Activated CD4-positive, alpha-beta T cell treated with anti-CD3 and anti-CD28 coated beads, Interleukin-2, amount 50 U/mL, for 16 hours (primary cell): ENCODE measurements at regions not wholly inside any gene's neighbourhood (a gene's known extent, or its start where the extent isn't known, plus 50 kb on each side); places are given as distances from the start of the nearest gene placed in this dataset.
A peak's percentile ranks its signal among the peaks of the same experiment; 100 is the strongest.
"Not testable (repeated sequence)": the region's sequence is repeated elsewhere in the genome, so short reads cannot be mapped to it uniquely, and the experiment has no call there.

ENCODE experiments used
- DNase-seq: peaks from one replicate; pipeline ENCODE4 v3.0.0-alpha.2; 2020

DNA sequence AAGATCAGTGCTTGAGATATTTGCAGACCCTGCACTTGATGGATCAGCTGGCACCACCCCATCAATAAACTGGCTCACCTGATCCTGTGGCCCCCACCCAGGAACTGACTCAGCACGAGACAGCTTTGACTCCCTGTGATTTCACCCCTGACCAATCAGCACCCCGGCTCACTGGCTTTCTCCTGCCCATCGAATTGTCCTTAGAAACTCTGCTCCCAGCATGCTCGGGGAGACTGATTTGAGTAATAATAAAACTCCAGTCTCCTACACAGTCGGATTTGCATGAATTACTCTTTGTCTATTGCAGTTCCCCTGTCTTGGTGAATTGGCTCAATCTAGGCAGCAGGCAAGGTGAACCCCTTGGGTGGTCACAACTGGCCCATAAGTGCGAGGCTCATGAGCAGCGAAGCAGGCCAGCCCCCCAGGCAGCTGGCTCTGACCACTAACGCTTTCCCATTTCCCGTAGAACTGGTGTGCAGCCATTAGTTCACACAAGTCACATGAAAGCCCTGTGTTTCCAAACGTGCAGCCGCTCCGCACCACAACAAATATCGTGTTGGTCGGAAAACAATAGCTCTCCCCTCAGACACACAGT lies 79.6 kb downstream of the RSPH3 start:
- no peak for DNase-seq

DNA sequence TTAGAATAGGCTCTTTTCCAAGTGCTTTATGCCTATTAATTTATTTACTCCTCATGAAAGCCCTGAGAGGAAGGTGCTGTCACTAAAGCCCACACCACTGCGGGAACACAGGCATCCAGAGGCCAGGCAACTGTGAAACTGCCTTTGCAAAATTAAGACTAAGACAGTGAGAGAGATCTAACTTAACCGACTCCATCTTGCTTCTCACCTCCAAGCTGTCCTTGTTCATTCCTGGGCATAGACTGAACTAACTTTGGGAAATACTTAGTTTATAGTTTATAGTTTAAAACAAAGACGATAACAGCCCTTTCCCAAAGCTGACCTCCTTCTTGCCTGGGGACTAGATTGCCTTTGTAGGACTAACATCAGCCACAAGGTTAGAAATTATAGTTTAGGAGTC lies 80.1 kb downstream of the RSPH3 start:
- DNase-seq, result no peak

DNA sequence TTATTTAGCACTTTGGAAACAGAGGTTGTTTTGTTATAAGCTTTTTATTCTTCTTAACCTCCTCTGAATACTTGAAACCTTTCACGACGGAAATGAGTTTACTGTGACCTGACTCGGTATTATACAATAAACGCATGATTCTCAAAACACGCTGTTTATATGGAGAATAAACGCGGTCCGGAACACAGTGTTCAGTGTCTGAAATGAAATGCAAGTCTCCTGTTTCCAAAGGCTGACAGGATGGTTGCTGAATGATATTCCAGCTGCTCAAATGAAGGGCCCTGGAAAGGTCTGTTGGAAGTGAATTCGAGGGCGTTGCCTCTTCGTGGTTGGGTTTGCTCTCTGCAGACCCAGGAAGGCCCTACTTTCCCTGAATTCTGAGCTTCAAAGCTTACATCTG lies 83.4 kb downstream of the RSPH3 start:
- no peak for DNase-seq

DNA sequence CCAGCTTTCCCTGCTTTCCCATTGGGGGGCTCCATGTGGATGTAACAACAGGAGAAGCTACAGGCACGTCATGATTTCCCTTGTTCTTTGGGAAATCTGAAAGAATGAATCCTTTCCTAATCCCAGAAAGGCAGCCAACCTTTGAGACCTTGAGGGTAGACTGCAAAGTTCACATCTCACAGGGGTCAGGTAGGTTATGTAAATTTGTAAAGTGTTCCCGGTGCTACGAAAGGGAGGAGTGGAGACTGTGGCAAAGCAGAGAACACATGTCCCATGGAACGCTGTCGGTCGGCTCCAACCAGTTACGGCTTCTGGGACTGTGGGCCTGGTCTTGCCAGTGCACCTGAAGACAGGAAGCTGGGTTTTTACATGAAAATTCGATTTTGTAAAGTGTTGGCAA lies 85.1 kb downstream of the RSPH3 start:
- no peak for DNase-seq

DNA sequence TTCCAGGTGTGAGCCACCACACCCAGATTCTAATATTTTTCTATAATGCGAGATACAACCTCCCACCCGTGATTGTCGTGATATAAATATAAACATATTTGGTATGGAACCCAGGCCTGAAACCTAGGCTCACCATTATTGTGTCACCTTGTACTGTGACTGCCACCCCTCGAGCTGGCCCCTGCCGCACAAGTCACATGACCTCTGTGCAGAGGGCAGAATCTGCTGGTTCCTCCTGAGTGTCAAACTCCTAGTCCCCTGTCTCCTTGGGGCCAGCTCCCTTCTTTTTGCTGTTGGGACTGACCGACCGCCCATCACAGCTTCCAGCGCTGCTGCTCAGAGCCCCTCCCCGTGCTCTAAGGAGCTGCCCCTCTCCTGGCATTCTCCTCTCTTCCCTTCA lies 86.4 kb downstream of the RSPH3 start:
- no peak for DNase-seq

DNA sequence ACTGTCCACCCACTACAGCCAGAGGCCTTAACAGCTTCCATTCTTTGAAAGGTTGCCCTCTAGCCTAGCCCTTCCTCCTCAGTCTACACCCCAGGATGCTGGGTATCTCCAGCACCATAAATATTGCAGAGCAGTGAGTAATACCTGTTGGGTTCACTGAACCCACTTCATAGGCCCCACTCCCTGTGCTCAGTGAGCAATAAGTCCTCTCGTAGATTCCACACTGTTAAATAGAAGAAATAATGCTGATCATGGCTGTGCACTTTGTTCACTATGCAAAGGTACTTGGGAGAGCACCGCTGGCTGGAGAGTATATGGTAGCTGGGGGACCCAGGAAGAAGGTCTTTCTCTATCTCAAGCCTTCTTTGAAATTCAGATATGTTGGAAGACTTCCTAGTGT lies 87.3 kb downstream of the RSPH3 start:
- DNase-seq, result no peak

DNA sequence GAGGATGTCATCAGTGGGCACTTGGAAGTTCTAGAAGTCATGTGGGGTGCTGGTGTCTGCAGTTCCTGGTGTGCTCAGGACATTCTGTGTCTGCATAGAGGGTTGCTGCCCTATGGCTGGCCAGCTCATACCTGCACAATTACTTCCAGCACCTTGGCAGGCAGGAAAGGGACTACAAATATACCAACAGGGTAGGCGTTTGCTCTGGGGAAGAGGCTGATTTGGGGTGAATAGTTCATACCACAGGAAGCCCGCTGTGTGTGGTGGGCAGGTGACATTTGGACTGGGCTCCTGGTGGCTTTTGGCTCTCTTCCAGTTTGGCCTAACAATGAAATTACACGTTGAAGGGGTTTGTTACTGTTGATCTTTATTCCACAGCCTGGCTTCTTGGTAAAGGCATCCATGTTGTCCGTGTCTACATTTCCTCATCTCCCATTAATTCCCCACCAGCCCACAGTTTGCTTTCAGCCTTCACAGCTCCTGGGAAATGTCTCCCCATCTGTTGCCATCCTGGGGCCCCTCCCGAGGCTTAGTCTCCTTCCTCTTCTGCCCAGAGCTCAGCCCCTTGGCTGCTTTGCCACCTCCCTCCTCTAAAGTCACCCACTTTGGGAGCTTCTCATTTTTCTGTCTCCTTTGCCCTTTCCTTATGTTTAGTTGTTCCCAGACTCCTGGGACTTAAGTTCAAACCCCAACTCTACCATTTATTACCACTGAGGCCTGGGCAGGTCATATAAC lies 88.1 kb downstream of the RSPH3 start:
- DNase-seq, result no peak

DNA sequence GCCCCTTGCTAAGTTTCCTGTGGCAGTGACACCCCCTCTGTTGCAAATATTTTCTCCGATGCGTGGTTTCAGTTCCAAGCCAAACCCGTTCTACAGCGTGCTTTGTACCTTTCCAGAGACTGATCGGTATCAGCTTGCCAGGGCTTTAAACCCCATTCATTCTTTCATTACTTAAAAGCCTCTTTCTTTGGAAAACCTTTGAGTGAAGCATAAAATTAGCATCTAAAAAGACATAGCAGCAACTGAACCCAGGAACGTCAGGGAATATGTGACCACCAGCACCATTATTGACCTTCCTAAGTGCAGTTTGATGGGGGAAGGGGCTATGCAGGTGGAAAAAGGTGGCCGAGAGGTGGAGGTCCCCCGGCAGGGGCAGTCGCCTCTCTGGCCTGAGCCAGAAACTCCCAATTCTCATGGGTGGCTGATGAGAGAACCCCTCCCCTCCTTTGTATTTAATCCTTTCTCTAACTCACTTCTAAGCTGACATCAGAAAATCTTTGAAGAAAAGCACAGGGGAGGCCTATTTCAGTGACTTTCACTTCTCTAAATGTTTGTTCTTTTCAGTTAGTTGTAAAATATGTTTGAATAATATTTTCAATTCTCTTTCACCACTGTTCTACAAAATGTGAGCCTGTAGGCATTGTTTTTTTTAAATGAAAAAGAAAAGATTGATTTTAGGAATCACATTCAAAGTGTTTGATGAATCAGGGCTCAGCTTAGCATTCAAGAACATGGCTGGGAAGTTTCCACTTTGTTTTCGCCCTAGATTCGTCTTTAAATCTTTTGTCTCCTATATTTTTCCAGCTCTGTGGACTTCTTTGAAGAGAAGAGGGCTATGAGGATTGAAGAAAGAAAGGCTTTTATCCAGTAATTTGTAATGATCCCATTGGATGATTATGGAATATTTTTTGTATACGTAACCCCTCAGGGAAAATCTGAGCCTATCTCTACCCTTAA lies 89.2 kb downstream of the RSPH3 start:
- DNase-seq, result peak; percentile 5

DNA sequence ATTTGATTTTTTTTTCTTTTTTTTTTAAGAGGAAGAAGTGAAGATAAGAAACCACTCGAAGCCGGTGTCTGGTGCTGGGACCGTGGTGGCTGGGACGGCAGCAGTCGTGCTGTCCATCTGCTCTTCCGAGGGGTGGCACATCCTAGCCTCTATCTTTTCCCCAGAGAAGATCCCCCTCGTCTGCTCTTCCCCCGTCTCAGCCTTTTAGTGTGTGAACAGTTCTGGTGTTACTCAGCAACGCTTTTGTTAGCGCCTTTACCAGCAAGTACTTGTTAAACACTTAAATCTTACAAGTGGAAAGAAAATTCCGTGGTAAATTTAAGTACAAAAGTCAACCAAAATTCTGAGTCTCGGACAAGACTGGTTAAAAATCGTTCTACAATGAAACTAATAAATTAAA lies 90.1 kb downstream of the RSPH3 start:
- no peak for DNase-seq

DNA sequence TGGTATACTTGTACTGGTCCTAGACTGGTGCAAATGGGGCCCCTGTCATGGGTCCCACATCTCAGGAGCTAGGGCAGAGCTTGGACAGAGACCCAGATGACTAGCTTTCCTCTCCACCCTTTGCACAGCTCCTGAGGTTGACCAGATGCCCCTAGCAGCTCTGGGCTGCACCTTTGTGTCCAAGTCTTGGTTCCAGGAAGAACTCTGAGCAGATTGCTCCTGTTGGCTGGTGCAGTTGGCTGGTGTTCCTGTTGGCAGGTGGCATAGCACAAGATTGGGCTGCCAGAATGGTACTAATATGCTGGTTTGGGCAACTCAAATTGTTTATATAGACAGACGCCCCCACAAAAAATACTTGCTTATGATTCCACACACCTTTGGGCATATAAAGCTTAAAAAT lies 89.4 kb upstream of the EZR start:
- no peak for DNase-seq

DNA sequence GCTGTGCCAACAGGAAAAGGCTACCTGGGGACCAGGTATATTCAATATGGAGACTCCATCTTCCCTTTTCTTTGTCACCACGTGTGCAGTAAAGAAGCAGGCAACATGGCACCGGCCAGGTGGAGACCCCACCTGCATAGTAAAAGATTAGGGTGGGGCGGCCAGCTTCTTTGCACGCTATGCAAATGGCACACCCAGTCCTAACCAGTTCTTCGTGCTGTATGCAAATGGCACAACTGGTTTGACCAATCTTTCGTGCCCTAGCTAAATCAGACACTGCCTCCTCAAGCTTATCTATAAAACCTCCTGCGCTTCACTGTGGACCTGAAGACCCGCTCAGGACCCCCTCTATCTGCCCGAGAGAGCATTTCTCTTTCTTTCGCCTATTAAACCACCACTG lies 88.8 kb upstream of the EZR start:
- DNase-seq, result no peak

DNA sequence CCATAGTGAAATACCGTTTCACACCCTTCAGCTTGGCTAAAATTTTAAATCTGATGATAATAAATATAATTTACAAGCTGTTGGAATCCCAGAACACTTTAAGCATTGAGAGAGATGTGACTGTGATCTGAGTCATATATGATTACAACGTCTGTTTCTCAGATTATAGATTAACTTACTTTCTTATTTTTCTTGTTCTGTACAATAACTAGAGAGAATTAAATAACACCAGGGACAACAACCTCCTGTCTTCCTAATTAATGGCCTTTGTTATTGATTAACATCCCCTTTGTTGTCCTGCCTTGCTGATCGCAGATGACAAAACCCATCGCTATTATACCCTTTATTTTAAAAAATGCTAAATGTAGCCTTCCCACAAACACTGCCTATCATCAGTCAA lies 87.8 kb upstream of the EZR start:
- DNase-seq, result no peak

DNA sequence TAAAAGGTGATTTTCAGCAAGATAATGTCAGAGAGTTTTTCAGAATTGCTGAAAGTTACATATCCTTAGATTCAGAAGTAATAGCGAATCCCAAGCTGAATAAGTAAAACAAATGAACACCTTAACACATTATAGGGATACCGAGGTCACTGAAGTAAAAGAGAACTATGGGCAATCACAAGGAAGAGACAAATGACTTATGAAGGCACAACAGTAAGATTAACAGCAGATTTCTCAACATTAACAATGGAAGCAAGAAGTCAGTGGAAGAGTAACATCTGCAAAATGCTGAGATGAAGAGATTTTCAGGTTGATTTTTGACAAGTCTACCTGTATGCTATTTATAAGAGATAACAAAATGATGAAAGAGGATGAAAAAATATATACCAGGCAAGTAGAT lies 86.1 kb upstream of the EZR start:
- DNase-seq, result no peak

DNA sequence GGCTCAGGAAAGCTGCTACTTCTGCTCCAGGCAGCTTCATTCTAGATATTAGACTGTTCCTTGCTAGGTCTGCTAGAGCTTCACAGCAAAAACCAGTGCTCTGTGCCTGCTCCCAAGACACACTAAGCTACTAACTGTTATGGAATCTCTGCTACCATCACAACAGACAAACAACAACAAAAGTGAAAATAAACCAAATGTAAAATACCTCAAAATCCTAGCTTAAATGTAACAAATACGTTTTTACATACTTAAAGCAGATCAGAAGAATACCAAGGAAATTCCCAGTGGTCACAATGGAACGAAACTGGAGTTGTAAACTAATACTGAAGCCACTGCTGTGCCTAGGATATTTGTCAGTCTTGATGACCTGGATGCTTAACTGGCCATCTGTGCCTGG lies 84.6 kb upstream of the EZR start:
- no peak for DNase-seq

DNA sequence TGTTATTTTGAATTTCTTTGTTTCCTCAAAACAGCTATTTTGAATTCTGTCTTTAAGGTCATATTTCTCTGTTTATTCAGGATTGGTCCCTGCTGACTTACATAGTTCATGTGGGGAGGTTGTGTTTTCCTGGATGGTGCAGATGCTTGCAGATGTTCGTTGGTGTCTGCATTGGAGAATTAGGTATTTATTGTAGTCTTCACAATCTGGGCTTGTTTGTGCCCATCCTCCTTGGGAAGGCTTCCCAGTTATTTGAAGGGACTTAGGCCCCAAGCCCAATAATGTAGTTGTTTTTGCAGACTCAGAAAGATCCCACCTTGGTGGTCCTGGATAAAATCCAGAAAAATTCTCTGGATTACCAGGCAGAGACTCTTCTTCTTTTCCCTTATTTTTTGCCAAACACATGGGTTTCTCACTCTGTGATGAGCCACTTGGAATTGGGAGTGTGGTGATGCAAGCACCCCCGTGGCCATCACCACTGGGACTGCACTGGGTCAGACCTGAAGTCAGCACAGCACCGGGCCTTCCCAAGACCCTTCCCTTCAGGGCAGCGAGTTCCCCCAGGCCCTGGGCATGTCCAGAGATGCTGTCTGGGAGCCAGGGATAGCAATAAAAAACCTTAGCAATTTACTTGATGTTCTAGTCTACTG lies 81.6 kb upstream of the EZR start:
- DNase-seq, result no peak

DNA sequence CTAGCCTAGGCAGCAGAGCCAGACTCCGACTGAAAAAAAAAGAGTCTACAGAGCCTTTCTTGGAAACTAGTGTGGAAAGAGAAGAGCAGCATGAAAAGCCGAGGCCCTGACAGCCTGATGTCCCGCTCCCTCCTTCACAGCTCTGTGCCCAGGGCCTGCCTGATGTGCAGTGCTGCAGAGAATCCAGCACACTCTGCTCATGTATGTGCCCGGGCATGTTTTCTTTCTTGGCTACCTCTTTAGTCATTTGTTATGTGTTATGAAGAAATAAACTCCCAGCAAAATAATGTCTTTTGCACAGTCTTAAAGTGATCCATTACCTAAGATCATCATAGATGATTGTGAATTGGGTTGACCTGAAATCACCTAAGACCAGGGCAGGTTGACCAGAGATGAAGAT lies 78.1 kb upstream of the EZR start:
- no peak for DNase-seq

DNA sequence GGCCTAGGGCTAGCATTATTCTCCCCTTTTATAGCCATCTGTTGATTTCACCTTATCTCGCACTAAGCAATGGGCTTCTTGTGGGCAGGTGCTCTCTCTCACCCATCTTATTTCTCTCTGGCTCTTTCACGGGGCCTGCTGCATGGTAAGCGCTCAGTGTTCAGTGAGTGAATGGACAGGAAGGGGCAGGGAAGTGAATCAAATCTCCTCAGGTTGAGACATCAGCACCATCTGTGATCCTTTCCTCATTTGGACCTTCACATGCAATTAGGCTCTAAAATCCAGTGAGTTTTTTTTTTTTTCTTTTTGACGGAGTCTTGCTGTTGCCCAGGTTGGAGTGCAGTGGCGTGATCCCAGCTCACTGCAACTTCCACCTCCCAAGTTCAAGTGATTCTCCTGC lies 76.5 kb upstream of the EZR start:
- DNase-seq, result no peak

DNA sequence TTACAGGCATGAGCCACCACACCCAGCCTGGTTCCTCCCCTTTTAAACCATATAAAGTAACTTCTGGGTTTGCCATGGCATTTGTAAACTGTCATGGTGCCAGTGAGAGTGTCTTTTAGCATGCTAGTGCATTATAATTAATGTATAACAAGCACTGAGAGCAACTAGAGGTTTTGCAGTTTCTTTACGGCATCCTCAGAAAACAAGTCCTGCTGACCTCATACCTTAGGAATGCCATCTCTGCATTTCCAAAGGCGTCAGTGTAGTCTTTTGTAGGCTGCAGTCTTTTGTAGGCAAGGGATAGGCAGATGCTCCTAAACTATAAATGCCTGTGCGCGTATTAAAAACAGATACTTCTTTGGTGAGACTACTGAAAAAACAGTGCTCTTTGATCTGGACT lies 75.0 kb upstream of the EZR start:
- no peak for DNase-seq

DNA sequence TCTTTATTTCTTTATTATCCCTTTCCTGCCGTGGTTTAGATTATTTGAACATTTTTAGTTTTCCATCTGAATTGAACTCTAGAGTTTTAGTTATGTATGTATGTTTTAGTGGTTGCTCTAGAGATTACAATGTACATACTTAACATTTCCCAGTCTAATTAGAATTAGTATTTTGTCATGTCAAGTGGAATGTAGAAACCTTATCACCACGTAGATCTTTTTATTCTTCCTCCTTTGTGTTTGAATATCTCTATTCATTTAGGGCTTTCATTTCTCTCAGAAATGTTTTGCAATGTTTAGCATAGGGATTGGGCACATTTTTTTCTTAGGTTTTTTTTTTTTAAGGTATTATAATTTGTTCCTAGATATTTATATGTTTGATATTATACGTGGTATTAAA lies 73.1 kb upstream of the EZR start:
- no peak for DNase-seq

DNA sequence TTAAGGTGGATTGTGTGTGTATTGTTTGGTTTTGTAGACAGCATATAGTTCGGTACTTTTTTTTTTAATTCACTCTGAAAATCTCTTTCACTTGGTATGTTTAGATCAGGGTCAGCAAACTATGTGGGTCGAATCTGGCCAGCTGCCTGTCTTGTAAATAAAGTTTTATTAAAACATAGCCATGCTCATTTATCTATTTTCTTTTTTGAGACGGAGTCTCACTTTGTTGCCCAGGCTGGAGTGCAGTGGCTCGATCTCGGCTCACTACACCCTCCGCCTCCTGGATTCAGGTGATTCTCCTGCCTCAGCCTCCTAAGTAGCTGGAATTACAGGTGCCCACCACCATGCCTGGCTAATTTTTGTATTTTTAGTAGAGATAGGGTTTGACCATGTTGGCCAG lies 72.4 kb upstream of the EZR start:
- not testable (repeated sequence) for DNase-seq

DNA sequence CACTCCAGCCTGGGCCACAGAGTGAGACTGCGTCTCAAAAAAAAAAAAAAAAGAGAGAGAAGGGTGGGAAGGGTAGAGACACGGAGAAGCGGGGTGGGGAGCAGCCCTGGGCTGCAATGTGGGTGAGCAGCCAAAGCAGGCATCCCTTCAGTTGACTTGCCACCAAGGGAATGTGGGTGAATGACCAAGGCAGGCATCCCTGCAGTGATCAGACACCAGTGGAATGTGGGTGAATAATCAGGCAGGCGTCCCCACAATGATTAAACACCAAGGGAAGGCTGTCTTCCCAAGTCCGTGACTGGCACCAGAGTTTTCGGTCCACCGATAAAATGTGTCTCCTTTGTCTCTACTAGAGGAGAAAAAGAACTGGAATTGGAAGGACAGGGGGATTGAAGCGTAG lies 69.0 kb upstream of the EZR start:
- DNase-seq, result not testable (repeated sequence)

DNA sequence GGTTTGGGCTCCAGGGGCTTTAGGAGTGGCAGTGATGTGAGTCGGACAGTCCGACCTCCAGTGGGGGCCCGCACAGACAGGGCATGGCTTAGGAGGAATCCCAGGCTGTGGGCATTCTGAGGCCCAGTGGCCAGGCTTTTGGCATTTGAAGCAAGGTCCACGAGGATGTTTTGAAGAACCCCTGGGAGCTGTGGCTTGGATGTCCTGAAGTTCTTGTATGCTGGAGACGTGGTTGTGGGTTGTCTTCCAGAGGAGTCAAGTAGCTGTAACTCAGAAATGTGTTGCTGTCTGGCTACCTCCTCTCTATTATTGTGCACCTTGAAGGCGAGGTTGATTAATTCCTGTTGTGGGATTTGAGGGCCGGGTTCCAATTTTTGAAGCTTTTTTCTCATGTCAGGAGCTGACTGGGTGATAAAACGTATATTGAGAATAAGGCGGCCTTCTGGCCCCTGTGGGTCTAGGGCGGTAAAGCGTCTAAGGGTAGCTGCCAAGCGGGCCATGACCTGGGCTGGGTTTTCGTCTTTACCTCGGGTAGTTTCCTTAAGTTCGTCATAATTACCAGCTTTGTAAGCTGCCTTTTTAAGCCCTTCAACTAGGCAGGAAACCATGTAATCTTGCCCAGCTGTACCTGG lies 67.3 kb upstream of the EZR start:
- DNase-seq, result not testable (repeated sequence)

DNA sequence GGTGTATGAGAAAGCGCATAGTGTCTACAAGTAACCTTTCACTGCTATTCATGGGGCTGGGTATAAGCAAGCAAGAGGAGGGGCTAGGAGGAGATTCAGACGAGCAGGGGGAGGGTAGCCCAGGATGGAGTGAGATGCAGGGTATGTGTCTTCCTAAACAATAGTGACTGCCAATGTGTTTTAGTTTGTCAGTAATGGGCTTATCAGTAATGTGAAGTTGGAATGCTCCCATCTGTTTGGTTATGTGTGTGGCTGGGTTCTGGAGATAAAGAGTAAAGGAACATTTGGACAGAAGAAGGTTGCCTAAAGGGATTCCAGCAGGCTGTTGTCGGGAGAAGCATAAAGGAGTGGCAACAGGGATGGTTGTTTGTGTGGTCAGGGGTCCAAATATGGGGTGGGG lies 62.7 kb upstream of the EZR start:
- DNase-seq, result not testable (repeated sequence)
